Activated CD8-positive, alpha-beta T cell treated with anti-CD3 and anti-CD28 coated beads for 36 hours (primary cell): ENCODE measurements at regions not wholly inside any gene's neighbourhood (a gene's known extent, or its start where the extent isn't known, plus 50 kb on each side); places are given as distances from the start of the nearest gene placed in this dataset.

ENCODE experiments used
- ATAC-seq: fragments of 200-7000 bp; cut with Tn5 transposase; one replicate; pipeline ENCODE4 v1.10.0; 2021; ENCODE audit warnings: mild to moderate bottlenecking, moderate library complexity
- CTCF ChIA-PET: fragments of 350-600 bp; sonication (Branson Sonifier 250); formaldehyde crosslinking; loops from one replicate; lab custom pipeline; 2021; ENCODE audit warnings: antibody characterized with exemption; lab: Charles Lee
- POLR2A ChIA-PET: fragments of 350-600 bp; sonication (Branson Sonifier 250); formaldehyde crosslinking; loops from one replicate; lab custom pipeline; 2021; ENCODE audit warnings: antibody characterized with exemption; lab: Charles Lee
- DNase-seq: peaks from one replicate; pipeline ENCODE4 v3.0.0-alpha.2; 2020
- H3K27ac Mint-ChIP-seq: one replicate; pipeline ENCODE4 v1.8.0; 2021; ENCODE audit warnings: mild to moderate bottlenecking, mixed read lengths
- H3K27me3 Mint-ChIP-seq: one replicate; pipeline ENCODE4 v1.8.0; 2021; ENCODE audit warnings: mixed read lengths
- H3K36me3 Mint-ChIP-seq: one replicate; pipeline ENCODE4 v1.8.0; 2021; ENCODE audit warnings: low read depth, mixed read lengths
- H3K4me1 Mint-ChIP-seq: one replicate; pipeline ENCODE4 v1.8.0; 2021; ENCODE audit warnings: low read depth, mixed read lengths
- H3K4me3 Mint-ChIP-seq: one replicate; pipeline ENCODE4 v1.8.0; 2021; ENCODE audit warnings: mild to moderate bottlenecking, moderate library complexity, mixed read lengths
- H3K9me3 Mint-ChIP-seq: one replicate; pipeline ENCODE4 v1.8.0; 2021; ENCODE audit warnings: mixed read lengths
- CTCF ChIP-seq: fragments of 200-600 bp; IDR thresholded peaks from one replicate; pipeline ENCODE4 v1.8.0; 2022; ENCODE audit warnings: antibody characterized with exemption, mild to moderate bottlenecking
- intact Hi-C: fragments of 100-400 bp; cut with micrococcal nuclease; formaldehyde crosslinking; loops from one replicate; pipeline ENCODE4 v1.10.0; 2022

- intact Hi-C loops = no loop called here
- ChIA-PET POLR2A (no interaction called here), CTCF (no interaction called here)
- Mint-ChIP-seq H3K27ac (no peak overlapping the region), H3K27me3 (peaks cover 8% of the 10 kb centered on the region), H3K4me1 (no peaks in the 10 kb centered on the region), H3K36me3 (no peaks in the 10 kb centered on the region), H3K4me3 (no peak overlapping the region), H3K9me3 (no peaks in the 10 kb centered on the region)
- no peak for ATAC-seq
- no peak for TF ChIP-seq CTCF
- DNase-seq = no peak
These were observed 409.6 kb upstream of the USP24 start for GRCh38 chr1:55624766-55625165.

DNA sequence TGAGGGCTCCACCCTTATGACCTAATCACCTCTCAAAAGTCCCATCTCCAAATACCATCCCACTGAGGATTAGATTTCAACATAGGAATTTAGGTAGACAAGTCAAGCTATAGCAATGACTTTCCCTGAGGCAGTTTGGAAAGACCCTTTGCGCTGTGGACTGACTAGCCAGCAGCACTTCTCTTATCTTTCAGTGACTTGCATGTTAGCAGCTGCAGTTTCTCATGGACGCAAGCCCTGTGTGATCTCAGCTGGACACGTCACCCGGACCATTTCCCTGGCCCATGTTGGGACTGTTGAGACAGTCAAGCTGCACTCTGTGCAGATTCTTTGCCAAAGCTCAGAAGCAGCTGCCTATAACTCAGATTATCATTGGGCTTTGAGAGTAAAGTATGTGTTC, 408.1 kb upstream of the USP24 start:
- peaks cover 11% of the 10 kb centered on the region for H3K27me3 Mint-ChIP-seq
- intact Hi-C loops = no loop called here
- no peak overlapping the region for H3K4me3 Mint-ChIP-seq
- ATAC-seq (no peak), DNase-seq (no peak)
- ChIA-PET CTCF (no interaction called here), POLR2A (no interaction called here)
- no peaks in the 10 kb centered on the region for H3K36me3 Mint-ChIP-seq
- H3K4me1 Mint-ChIP-seq = no peaks in the 10 kb centered on the region
- TF ChIP-seq CTCF = no peak
- H3K27ac Mint-ChIP-seq = no peak overlapping the region
- no peaks in the 10 kb centered on the region for H3K9me3 Mint-ChIP-seq

GRCh38 chr1:55622074-55622473, 406.9 kb upstream of the USP24 start:
- Mint-ChIP-seq H3K36me3 (no peaks in the 10 kb centered on the region), H3K4me3 (no peak overlapping the region), H3K4me1 (no peaks in the 10 kb centered on the region), H3K27ac (no peak overlapping the region), H3K27me3 (peaks cover 6% of the 10 kb centered on the region), H3K9me3 (peaks cover 2% of the 10 kb centered on the region)
- POLR2A ChIA-PET = no interaction called here
- no peak for TF ChIP-seq CTCF
- no peak for DNase-seq
- no peak for ATAC-seq
- CTCF ChIA-PET = no interaction called here
- intact Hi-C loops = no loop called here

GRCh38 chr1:55618199-55618598, 403.0 kb upstream of the USP24 start:
- intact Hi-C loops = no loop called here
- Mint-ChIP-seq H3K27me3 (peaks cover 6% of the 10 kb centered on the region), H3K27ac (no peak overlapping the region), H3K4me1 (no peaks in the 10 kb centered on the region), H3K36me3 (no peaks in the 10 kb centered on the region), H3K9me3 (peaks cover 2% of the 10 kb centered on the region), H3K4me3 (no peak overlapping the region)
- ATAC-seq = no peak
- ChIA-PET CTCF (no interaction called here), POLR2A (no interaction called here)
- no peak for DNase-seq
- no peak for TF ChIP-seq CTCF

- Mint-ChIP-seq H3K4me1 (no peaks in the 10 kb centered on the region), H3K9me3 (peaks cover 2% of the 10 kb centered on the region), H3K27ac (no peak overlapping the region), H3K4me3 (no peak overlapping the region), H3K36me3 (no peaks in the 10 kb centered on the region), H3K27me3 (peaks cover 9% of the 10 kb centered on the region)
- TF ChIP-seq CTCF = no peak
- intact Hi-C loops = no loop called here
- ATAC-seq (no peak), DNase-seq (no peak)
- ChIA-PET POLR2A (no interaction called here), CTCF (no interaction called here)
These were observed 402.3 kb upstream of the USP24 start for GRCh38 chr1:55617288-55617982.
